Brain microvascular endothelial cell (primary cell): ENCODE measurements at regions not wholly inside any gene's neighbourhood (a gene's known extent, or its start where the extent isn't known, plus 50 kb on each side); places are given as distances from the start of the nearest gene placed in this dataset.

Source experiments
- DNase-seq: peaks from one replicate; pipeline ENCODE4 v3.0.0-alpha.2; 2020
- H3K27ac ChIP-seq: fragments of 250-450 bp; sonication (Bioruptor Pico); 2 replicates; pipeline ENCODE4 v1.5.1; 2020; ENCODE audit warnings: mild to moderate bottlenecking, moderate library complexity
- H3K27me3 ChIP-seq: fragments of 250-450 bp; sonication (Bioruptor Pico); replicated peaks from 2 replicates; pipeline ENCODE4 v1.5.1; 2020; ENCODE audit warnings: mild to moderate bottlenecking
- H3K36me3 ChIP-seq: fragments of 250-450 bp; sonication (Bioruptor Pico); replicated peaks from 2 replicates; pipeline ENCODE4 v1.5.1; 2020; ENCODE audit warnings: mild to moderate bottlenecking
- H3K4me3 ChIP-seq: 2 replicates; pipeline ENCODE4 v1.5.1; 2011; ENCODE audit warnings: low read depth, mild to moderate bottlenecking, control low read depth, low read length, moderate library complexity
- CTCF ChIP-seq: IDR thresholded peaks from 2 replicates; pipeline ENCODE4 v1.5.1; 2011; ENCODE audit warnings: low read depth, mild to moderate bottlenecking, moderate library complexity, low read length, control low read depth, inconsistent platforms; ENCODE audit errors: missing control alignments
- in situ Hi-C: cut with HindIII; loops from 2 replicates; pipeline ENCODE4 v1.10.0; 2017; ENCODE audit warnings: low sequenced_read_pairs, low pct_ligation_motif_present

GRCh38 chr12:39178837-39179236 lies 264.1 kb downstream of the KIF21A start:
- Histone ChIP-seq H3K36me3 (no peaks in the 10 kb centered on the region), H3K27me3 (no peaks in the 10 kb centered on the region), H3K27ac (no peak overlapping the region), H3K4me3 (no peak overlapping the region)
- in situ Hi-C loops = no loop called here
- TF ChIP-seq CTCF = no peak
- DNase-seq = no peak

- Histone ChIP-seq H3K4me3 (no peak overlapping the region), H3K27ac (no peak overlapping the region), H3K36me3 (no peaks in the 10 kb centered on the region), H3K27me3 (no peaks in the 10 kb centered on the region)
- TF ChIP-seq CTCF = no peak
- in situ Hi-C loops = no loop called here
- no peak for DNase-seq
Measured at GRCh38 chr12:39176356-39176755, 266.6 kb downstream of the KIF21A start.

GRCh38 chr12:39173726-39174125 lies 268.3 kb upstream of the CPNE8 start:
- no peak for DNase-seq
- in situ Hi-C loops = no loop called here
- no peaks in the 10 kb centered on the region for H3K36me3 ChIP-seq
- H3K4me3 ChIP-seq = no peak overlapping the region
- no peak overlapping the region for H3K27ac ChIP-seq
- no peak for TF ChIP-seq CTCF
- no peaks in the 10 kb centered on the region for H3K27me3 ChIP-seq

DNA sequence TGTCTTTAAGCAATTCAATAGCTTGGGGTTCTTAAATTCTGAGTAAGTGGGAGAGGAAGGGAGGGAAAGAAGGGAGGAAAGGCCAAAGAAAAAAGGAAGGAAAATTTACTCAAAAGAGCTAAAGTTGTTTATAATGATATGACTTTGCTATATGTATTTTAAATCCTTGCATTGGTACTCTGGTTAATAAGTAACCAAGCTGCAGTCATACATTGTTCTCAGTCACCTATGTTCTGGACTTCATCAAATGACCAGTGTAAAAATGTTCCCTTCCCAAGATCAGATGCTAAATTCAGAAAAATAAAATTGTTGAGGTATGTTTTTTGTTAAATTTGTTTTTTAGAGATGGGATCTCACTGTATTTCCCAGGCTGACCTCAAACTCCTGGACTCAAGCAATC lies 259.9 kb upstream of the CPNE8 start:
- no peaks in the 10 kb centered on the region for H3K27me3 ChIP-seq
- H3K36me3 ChIP-seq = no peaks in the 10 kb centered on the region
- H3K27ac ChIP-seq = no peak overlapping the region
- no peak for TF ChIP-seq CTCF
- H3K4me3 ChIP-seq = no peak overlapping the region
- in situ Hi-C loops = no loop called here
- no peak for DNase-seq

- no peak overlapping the region for H3K27ac ChIP-seq
- no peak for TF ChIP-seq CTCF
- no peaks in the 10 kb centered on the region for H3K27me3 ChIP-seq
- H3K36me3 ChIP-seq = no peaks in the 10 kb centered on the region
- in situ Hi-C loops = no loop called here
- H3K4me3 ChIP-seq = no peak overlapping the region
- DNase-seq = no peak
Measured at GRCh38 chr12:39161465-39162085, 256.2 kb upstream of the CPNE8 start.

- H3K36me3 ChIP-seq = no peaks in the 10 kb centered on the region
- in situ Hi-C loops = no loop called here
- H3K4me3 ChIP-seq = no peak overlapping the region
- no peak overlapping the region for H3K27ac ChIP-seq
- no peak for DNase-seq
- no peaks in the 10 kb centered on the region for H3K27me3 ChIP-seq
- no peak for TF ChIP-seq CTCF
Measured at GRCh38 chr12:39157696-39158342, 252.4 kb upstream of the CPNE8 start.
